ENCODE measurements at regions not wholly inside any gene's neighbourhood (a gene's known extent, or its start where the extent isn't known, plus 50 kb on each side); places are given as distances from the start of the nearest gene placed in this dataset.

- DNase-seq: no peak
- no peak for ATAC-seq
- intact Hi-C loops (cut with DNase I): no loop called here
- peaks cover 0 to 2% (median 0%) of the 10 kb centered on the region in 3 donors for H3K27me3 ChIP-seq (ENCODE audit: insufficient read depth in 3 of 3, low read length in 2 of 3)
- no peak overlapping the region for H3K4me3 ChIP-seq
- H3K9me3 ChIP-seq: peaks cover 7% of the 10 kb centered on the region
- H3K36me3 ChIP-seq (ENCODE audit: insufficient read depth in 1 of 2, low read depth in 1 of 2): no peaks in the 10 kb centered on the region
- TF ChIP-seq CTCF (IDR thresholded peaks at IDR 0.05): no peak
- no peaks in the 10 kb centered on the region for H3K4me1 ChIP-seq
- H3K27ac ChIP-seq: no peak overlapping the region
- 93 to 96% (median 95%) methylated on average over 3 of the region's 3 CpGs for WGBS, 3 donors
Observed at GRCh38 chr20:48156951-48157700, 371.8 kb upstream of the SULF2 start.

- Histone ChIP-seq H3K4me1 (no peaks in the 10 kb centered on the region), H3K27ac (no peak overlapping the region), H3K27me3 (ENCODE audit: insufficient read depth in 3 of 3, low read length in 2 of 3) (peaks cover 0 to 2% (median 0%) of the 10 kb centered on the region in 3 donors), H3K9me3 (peaks cover 7% of the 10 kb centered on the region), H3K4me3 (no peak overlapping the region), H3K36me3 (ENCODE audit: insufficient read depth in 1 of 2, low read depth in 1 of 2) (no peaks in the 10 kb centered on the region)
- intact Hi-C loops (cut with DNase I): no loop called here
- ATAC-seq: no peak
- WGBS, 3 donors: 93 to 95% (median 94%) methylated on average over 2 of the region's 2 CpGs
- no peak for TF ChIP-seq CTCF (IDR thresholded peaks at IDR 0.05)
- DNase-seq: no peak
Observed at GRCh38 chr20:48156521-48156920, 371.2 kb upstream of the SULF2 start.

- H3K4me1 ChIP-seq: no peaks in the 10 kb centered on the region
- H3K27me3 ChIP-seq (ENCODE audit: insufficient read depth in 3 of 3, low read length in 2 of 3): peaks cover 0 to 2% (median 0%) of the 10 kb centered on the region in 3 donors
- no peaks in the 10 kb centered on the region for H3K36me3 ChIP-seq (ENCODE audit: insufficient read depth in 1 of 2, low read depth in 1 of 2)
- peaks cover 7% of the 10 kb centered on the region for H3K9me3 ChIP-seq
- ATAC-seq (no peak), DNase-seq (no peak)
- TF ChIP-seq CTCF (IDR thresholded peaks at IDR 0.05): no peak
- intact Hi-C loops (cut with DNase I): no loop called here
- H3K27ac ChIP-seq: no peak overlapping the region
- no peak overlapping the region for H3K4me3 ChIP-seq
- WGBS, 3 donors: 37 to 55% (median 42%) methylated on average over 9 of the region's 9 CpGs
Observed at GRCh38 chr20:48155268-48155667, 370.0 kb upstream of the SULF2 start.

GRCh38 chr20:48154040-48154765 lies 368.9 kb upstream of the SULF2 start:
- ATAC-seq (no peak), DNase-seq (no peak)
- intact Hi-C loops (cut with DNase I): no loop called here
- no peak for TF ChIP-seq CTCF (IDR thresholded peaks at IDR 0.05)
- WGBS, 3 donors: 79 to 87% (median 80%) methylated on average over 14 of the region's 14 CpGs
- no peak overlapping the region for H3K4me3 ChIP-seq
- no peaks in the 10 kb centered on the region for H3K36me3 ChIP-seq (ENCODE audit: insufficient read depth in 1 of 2, low read depth in 1 of 2)
- H3K27me3 ChIP-seq (ENCODE audit: insufficient read depth in 3 of 3, low read length in 2 of 3): peaks cover 0 to 2% (median 0%) of the 10 kb centered on the region in 3 donors
- peaks cover 7% of the 10 kb centered on the region for H3K9me3 ChIP-seq
- no peaks in the 10 kb centered on the region for H3K4me1 ChIP-seq
- H3K27ac ChIP-seq: no peak overlapping the region
